Cardiac fibroblast (primary cell): ENCODE measurements at regions not wholly inside any gene's neighbourhood (a gene's known extent, or its start where the extent isn't known, plus 50 kb on each side); places are given as distances from the start of the nearest gene placed in this dataset.
"Not testable (repeated sequence)": the region's sequence is repeated elsewhere in the genome, so short reads cannot be mapped to it uniquely, and the experiment has no call there.

Experiments used
- DNase-seq, 2 donors: peaks; one replicate each; pipeline versions ENCODE4 v3.0.0 to v3.0.0-alpha.2; 2010; ENCODE audit warnings: low read depth in 2 of 2
- H3K4me3 ChIP-seq, 2 donors: replicated peaks in 1 of 2; 1 replicate in 1 of 2; 2 replicates in 1 of 2; pipeline ENCODE4 v1.5.1; 2011; ENCODE audit warnings: low read depth in 2 of 2, low read length in 2 of 2, mild to moderate bottlenecking in 2 of 2, moderate library complexity in 1 of 2
- TF ChIP-seq, protein P1 (sequence below): IDR thresholded peaks from one replicate; pipeline ENCODE4 v1.5.1; 2011; ENCODE audit warnings: low read depth, mild to moderate bottlenecking, low read length, inconsistent platforms

DNA sequence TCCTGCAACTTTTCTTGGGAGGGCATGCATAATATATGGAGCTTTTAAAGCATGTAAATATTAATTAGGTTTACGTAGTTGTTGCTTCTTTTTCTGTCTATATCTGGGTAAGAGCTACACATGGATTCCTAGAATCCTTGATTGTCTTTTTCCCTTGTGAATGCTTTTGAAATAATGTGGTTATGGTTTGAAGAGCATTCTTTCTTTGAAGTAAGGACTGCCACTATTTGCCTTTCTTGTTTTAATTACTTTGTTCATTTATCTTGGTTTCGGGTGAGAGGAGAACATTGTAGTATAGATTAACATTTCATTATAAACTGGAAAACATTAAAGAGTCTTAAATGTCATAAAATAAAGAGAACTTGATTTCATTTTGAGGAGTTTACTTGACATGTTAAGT lies 674.0 kb downstream of the ZBBX start:
- no peak overlapping the region for H3K4me3 ChIP-seq
- TF ChIP-seq, protein P1, sequence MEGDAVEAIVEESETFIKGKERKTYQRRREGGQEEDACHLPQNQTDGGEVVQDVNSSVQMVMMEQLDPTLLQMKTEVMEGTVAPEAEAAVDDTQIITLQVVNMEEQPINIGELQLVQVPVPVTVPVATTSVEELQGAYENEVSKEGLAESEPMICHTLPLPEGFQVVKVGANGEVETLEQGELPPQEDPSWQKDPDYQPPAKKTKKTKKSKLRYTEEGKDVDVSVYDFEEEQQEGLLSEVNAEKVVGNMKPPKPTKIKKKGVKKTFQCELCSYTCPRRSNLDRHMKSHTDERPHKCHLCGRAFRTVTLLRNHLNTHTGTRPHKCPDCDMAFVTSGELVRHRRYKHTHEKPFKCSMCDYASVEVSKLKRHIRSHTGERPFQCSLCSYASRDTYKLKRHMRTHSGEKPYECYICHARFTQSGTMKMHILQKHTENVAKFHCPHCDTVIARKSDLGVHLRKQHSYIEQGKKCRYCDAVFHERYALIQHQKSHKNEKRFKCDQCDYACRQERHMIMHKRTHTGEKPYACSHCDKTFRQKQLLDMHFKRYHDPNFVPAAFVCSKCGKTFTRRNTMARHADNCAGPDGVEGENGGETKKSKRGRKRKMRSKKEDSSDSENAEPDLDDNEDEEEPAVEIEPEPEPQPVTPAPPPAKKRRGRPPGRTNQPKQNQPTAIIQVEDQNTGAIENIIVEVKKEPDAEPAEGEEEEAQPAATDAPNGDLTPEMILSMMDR: no peak
- DNase-seq: no peak

DNA sequence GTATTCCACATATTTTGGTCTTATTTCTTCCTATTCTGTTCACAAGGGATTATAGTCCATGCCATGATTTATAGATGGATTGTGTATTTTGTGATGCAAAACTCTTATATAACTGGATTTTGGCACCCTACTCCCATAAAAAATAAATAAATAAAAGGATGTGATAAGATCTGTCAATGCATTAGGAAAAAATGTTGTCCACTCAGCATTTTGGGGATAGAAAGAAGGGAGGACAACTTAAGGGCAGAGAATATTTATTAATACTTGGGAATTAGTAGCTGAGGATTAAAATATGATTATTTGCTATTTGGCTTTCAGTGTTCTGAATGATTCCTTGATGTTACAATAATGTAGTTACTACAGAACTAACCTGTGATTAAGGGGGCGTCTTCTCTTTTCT lies 682.6 kb downstream of the ZBBX start:
- no peak overlapping the region for H3K4me3 ChIP-seq
- no peak for DNase-seq
- TF ChIP-seq, protein P1: no peak

DNA sequence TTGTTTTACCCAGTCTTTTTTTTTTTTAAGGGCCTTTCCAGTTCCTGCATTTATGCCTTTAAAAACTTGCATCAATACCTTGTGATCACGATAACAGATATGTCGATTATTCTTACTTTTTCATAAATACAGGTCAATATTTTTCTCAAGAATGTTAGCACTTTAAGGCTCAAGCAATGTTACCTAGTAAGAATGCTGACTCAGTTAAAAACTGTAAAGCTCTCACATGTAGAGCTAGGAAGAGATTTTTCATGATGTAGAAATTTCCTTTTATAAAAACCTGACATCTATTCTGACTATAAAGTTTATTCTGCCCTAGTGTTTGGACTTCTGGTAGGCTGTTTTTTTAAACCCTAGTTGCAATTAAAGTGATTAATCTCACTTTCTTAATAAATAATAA lies 684.0 kb downstream of the ZBBX start:
- H3K4me3 ChIP-seq: no peak overlapping the region

DNA sequence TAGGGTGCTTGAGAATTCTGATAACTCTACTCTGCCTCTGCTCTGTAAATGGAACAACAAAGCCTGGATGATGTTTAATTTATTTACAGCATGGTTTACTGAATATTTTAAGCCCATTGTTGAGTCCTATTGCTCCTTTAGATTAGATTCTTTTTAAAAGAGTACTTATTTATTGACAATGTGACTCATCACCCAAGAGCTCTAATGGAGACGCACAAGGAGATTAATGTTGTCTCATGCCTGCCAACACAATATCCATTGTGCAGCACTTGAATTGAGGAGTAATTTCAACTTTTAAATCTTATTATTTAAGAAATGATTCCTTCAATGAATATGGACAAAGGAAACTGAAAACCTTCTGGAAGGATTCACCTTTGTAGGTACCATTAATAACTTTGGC lies 691.4 kb downstream of the ZBBX start:
- no peak for DNase-seq
- TF ChIP-seq, protein P1: no peak

More for the DNA sequence above, 684.0 kb downstream of the ZBBX start:
- DNase-seq: no peak
- TF ChIP-seq, protein P1: no peak

DNA sequence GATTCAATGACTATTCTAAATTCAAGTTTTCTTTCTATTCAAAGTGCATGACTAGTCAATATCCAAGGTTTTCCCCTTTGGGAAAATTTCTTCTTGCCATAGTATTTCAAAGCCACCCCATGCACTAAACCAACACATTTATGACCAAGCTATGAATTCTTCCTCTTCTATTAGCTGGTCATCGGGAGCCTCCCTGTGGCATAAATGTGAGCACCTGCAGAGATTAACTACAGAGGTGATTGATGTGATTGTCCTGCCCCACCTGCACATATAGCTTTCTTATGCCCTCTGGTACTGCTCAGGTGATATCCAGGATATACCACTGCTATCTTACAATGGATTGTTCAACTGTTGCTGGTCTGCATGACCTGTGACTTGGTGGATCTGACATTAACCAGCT lies 694.9 kb downstream of the ZBBX start:
- TF ChIP-seq, protein P1: no peak
- no peak for DNase-seq
- no peak overlapping the region for H3K4me3 ChIP-seq

More for the DNA sequence above, 691.4 kb downstream of the ZBBX start:
- H3K4me3 ChIP-seq: no peak overlapping the region

DNA sequence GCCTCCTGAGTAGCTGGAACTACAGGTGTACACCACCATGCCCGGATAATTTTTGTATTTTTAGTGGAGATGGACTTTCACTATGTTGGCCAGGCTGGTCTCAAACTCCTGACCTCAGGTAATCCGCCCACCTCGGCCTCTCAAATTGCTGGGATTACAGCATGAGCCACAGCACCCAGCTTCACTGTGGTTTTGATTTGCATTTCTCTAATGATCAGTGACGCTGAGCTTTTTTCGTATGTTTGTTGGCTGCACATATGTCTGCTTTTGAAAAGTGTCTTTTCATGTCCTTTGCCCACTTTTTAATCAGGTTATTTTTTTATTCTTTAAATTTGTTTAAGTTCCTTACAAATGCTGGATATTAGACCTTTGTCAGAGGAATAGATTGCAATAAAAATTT lies 696.0 kb downstream of the ZBBX start:
- not testable (repeated sequence) for H3K4me3 ChIP-seq, DNase-seq

DNA sequence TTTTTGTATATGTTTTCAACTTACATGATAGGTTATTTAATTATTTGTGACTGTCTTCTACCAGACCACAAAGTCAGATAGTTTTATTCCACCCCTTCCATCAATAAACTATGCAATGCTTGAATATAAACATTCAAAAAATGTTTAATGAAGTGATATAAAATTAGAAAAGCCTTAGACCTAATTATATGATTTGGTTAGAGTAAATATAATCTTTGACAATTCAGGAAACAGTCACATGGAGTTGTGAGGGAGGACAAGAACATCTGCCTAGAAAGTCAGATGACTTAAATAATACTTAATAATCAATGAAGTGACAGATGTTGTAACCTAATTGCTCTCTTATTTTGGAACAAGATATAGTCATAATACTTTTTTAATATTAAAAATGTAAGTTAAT lies 710.3 kb downstream of the ZBBX start:
- TF ChIP-seq, protein P1: no peak
- no peak overlapping the region for H3K4me3 ChIP-seq
- DNase-seq: no peak
